Head of caudate nucleus (tissue), 42 donors: ENCODE measurements at regions not wholly inside any gene's neighbourhood (a gene's known extent, or its start where the extent isn't known, plus 50 kb on each side); places are given as distances from the start of the nearest gene placed in this dataset.

ENCODE experiments used
- DNase-seq, 42 donors: peaks; one replicate each; pipeline versions ENCODE4 v3.0.0 to v3.0.0-alpha.2; 2020 to 2021; ENCODE audit warnings: mixed read lengths in 7 of 42
- intact Hi-C: fragments of 100-400 bp; cut with DNase I; formaldehyde crosslinking; loops from one replicate; pipeline ENCODE4 v1.15.0; 2022

DNA sequence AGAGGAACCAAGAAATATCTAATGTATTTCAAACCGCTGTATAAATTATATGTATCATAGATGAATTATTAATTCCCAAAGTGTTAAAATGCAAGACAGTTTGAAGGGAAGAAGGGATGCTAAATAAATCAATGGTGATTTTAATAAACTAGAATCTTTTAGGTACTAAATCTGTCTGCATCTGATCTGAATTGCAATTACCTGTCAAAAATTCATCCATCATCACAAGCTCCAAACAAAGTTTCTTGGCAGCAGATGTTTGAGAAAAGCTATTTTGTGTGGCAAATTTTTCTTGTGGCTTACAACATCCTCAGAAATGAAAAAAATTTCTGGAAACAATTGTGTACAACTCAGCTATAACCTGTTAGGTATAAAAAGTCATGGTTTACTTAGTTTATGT, 816.0 kb upstream of the NDST4 start:
- DNase-seq: peak in 1 of 42 donors; percentile 8
- intact Hi-C loops: no loop called here

DNA sequence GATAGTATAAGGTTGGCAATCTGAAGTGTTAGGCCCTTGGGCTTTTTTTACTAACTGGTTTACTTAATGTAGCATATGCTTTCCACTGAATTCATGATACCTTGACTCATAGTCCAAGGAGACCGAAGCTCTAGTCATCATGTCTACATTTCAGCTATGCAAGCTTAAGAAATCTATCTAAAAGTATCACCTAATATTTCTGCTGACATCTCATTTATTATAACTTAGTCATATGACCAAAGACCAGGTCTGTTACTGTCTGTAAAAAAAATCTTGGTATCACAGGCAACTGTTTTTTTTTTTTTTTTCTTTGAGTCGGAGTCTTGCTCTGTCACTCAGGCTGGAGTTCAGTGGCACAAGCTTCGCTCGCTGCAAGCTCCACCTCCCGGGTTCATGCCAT, 814.0 kb upstream of the NDST4 start:
- intact Hi-C loops: no loop called here
- no peak for DNase-seq

DNA sequence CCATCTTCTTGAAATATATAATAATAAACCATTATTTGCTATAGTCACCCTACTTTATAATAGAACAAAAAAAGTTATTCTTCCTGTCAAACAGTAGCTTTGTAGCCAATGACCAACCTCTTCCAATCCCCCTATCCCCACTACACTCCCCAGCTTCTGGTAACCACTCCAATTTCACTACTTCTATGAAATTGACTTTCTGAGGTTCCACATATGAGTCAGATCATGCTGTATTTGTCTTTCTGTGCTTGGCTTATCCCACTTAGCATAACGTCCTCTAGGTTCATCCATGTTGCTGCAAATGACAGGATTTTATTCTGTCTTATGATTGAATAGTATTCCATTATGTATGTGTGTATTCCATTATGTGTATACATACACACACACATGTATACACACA, 809.7 kb upstream of the NDST4 start:
- intact Hi-C loops: no loop called here
- no peak for DNase-seq

DNA sequence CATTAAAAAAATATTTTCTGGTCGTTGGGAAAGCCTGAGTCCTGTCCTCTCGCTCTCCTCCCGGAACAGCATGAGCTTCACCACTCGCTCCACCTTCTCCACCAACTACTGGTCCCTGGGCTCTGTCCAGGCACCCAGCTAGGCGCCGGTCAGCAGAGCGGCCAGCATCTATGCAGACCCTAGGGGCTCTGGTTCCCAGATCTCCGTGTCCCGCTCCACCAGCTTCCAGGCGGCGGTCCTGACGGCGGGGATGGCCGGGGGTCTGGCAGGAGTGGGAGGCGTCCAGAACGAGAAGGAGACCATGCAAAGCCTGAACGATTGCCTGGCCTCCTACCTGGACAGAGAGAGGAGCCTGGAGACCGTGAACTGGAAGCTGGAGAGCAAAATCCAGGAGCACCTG, 807.2 kb upstream of the NDST4 start:
- intact Hi-C loops: no loop called here
- DNase-seq: no peak

DNA sequence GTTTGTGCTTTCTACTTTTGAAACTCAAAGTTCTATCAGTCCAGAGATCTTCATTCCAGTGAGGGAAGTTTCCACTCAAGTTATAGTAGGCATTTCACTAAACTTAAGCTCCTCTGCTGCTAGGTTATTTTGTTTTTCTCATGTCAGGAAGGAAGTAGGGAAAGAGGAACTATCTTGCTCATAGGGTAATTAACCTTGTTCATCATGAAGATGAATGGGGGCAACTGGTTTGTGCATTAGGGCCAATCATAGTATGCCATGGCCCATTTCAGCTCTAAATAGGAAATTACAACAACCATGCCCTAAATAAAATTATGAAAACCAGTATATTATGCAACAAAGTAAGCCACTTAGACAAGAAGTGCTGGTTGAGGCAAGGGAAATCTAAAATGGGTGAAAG, 804.7 kb upstream of the NDST4 start:
- intact Hi-C loops: no loop called here
- DNase-seq: no peak

DNA sequence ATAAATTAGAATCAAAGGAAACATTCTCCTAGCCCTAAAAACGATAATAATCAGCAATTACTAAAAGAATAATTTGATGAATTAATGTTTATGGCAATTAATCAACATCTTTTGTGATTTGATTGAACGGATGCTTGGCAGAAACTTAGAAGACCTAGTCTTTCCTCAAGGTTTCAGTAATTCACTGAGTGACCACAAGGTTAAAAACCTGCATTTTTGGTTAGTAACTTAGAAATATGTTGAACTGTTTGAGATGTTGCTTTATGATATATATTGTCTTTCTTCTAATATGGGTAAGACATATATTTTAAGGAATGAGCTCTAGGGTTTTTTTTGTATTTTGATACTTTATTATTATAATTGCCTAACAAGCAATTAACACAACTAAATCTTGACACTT, 793.0 kb upstream of the NDST4 start:
- intact Hi-C loops: no loop called here
- DNase-seq: no peak

DNA sequence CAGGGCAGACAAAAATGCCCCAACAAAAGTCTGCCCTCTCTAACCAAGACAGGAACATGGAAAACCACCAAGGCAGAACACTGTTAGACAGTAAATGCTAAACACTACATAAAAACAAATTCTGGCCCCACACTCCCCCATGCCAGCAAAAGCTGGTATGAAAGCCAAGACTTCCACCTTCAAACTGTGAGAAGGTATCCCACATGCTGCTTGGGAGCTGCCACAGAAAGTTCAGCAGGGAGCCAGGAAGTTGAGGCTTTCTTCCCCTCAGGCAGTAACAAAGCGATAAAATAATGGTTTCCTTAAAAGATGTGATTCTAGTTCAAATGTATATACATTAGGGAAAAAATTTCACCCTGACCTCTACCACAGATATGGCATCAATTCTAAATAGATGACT, 770.4 kb upstream of the NDST4 start:
- intact Hi-C loops: no loop called here
- DNase-seq: no peak

DNA sequence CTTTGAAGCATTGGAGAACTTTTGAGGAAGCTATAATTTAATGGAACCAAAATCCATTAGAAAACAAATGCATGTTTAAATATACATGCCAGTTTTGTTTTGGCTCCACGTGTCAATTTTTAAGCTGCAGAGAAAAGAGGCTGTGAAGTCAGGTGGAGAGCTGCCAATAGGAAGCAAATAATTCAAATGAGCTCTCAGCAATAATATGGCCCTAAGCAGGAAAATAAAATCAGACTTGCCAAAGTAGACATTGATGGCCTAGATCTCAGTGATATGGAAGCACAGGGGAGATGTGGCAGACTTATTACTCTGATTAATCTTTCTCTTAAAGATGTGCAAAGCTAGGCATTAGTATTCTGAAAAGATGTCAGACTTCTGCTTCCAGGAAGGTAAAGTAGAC, 769.8 kb upstream of the NDST4 start:
- no peak for DNase-seq

DNA sequence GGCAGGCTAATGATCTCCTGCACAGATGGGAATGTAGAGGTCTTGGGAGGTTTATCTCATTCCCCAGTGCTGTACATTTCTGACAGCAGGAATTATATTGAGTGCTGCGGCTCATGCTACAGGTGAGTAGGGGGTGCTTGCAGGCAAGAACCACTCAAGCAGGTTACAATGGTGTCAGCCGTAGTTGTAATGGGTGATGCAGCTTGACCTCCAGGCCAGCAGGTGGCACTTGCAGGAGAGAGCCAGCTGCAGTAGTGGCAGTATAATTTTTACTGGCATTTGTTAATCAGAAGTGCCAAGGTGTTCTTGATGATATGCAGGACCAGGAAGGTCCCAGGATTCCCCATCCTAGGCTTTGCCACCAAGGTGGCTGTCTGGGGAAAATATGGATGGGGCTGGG, 759.6 kb upstream of the NDST4 start:
- intact Hi-C loops: no loop called here

More for the DNA sequence above, 769.8 kb upstream of the NDST4 start:
- intact Hi-C loops: no loop called here

DNA sequence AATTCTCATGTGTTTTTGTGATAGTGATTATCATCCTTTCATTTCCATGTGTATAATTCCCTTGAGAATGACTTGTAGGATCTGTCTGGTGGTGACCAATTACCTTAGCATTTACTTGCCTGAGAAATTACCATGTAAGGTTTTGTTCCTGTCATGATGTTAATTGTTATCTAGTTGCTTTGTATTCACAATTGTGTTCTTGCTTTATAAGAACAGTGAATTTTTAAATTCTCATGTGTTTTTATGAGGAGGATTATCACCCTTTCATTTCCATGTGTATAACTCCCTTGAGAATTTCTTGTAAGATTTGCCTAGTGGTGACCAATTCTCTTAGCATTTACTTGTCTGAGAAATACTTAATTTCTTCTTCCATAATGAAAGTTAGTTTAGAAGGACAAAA, 758.2 kb upstream of the NDST4 start:
- intact Hi-C loops: no loop called here
- DNase-seq: no peak

More for the DNA sequence above, 759.6 kb upstream of the NDST4 start:
- DNase-seq: no peak

DNA sequence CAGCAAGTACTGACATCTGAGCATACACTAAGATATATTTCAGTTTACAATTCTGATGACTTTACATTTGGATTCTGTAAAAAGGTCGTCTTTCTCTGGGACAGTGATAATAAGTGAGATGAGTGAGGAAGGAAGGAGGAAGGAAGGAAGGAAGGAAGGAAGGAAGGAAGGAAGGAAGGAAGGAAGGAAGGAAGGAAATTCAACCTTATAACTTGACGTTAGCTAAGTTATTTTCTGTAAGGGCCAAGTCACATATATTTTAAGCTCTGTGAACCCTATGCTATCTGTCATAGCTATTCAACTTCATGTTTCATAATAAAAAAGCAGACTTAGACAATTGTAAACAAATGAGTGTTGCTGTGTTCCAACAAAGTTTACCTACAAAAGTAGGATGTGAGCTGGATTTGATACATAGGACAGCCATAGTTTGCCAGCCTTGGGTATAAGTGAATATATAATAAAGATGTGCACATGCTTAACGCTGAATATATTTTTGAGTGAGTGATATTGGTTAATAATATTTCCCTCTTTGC, 753.0 kb upstream of the NDST4 start:
- intact Hi-C loops: no loop called here
- DNase-seq: no peak

DNA sequence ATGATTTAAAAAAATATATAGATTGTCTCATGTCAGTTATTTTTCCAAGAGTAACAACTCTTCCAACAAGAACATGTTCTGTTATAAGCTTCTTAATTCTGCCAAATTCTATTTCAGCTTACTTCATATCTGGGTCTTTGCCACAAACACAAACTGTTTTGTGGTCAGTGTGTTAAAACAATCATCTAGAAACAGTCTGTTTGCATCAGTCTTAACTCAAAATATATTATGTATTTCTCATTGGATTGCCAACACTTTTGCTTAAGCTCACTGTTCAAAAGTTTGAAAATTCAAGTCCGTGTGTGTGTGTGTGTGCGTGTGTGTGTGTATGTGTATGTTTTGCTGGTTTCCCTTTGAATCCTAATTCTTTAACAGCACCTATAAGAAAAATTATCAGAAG, 752.3 kb upstream of the NDST4 start:
- DNase-seq: no peak
- intact Hi-C loops: no loop called here

DNA sequence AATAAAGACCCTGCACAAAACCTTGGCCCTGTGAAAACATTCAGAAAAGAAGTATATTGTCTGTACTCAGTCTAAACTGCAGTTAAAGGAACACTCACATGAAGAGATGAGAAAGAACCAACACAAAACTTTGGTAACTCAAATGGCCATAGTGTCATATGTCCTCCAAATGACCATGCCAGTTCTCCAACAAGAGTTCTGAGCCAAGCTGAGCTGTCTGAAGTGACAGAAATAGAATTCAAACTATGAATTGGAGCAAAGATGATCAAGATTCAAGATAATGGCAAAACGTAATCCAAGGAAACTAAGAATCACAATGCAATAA, 739.3 kb upstream of the NDST4 start:
- intact Hi-C loops: loop anchor here (10.0 kb wide), 1 partner anchor 1068 kb away; no protein-coding TSS in a partner anchor
- DNase-seq: no peak

DNA sequence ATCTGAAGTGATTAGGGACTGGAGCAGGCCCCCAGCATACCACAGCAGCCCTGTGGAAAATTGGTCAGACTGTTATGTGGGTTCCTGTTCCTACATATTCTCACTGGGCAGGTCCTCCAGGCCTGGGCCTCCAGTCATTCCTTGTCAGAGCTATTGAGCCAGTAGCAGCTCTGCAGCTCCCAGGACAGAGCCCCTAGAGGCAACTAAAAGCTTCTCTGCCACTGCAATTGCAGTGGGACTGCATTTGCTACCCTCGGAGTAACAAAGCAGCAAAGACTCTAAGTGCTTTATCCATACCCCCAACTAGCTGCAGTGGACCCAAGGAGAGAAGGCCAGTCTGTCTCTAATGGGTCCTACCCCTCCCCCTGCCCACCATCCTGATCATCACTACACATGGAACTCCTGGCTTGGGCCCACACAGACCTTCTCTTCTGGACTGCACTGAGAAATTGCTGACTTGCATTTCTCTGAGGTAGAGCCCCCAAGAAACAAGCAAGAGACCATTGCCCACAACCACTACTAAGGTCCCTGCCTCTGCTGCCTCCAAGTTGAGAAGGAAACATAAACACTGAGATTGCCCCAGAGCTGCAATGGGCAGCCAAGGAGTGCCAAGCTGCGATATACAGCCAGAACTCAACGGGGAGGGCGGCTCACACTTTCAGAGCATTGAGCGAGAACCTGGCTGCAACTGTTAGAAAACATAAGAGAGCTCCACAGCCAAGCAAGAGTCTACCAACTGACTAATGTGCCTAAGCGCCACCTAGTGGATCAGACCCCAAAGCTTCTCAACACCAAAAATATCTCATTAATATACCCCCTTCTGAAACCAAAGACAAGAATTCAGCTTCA, 738.7 kb upstream of the NDST4 start:
- intact Hi-C loops: loop anchor here (10.0 kb wide), 1 partner anchor 1067 kb away; no protein-coding TSS in a partner anchor

DNA sequence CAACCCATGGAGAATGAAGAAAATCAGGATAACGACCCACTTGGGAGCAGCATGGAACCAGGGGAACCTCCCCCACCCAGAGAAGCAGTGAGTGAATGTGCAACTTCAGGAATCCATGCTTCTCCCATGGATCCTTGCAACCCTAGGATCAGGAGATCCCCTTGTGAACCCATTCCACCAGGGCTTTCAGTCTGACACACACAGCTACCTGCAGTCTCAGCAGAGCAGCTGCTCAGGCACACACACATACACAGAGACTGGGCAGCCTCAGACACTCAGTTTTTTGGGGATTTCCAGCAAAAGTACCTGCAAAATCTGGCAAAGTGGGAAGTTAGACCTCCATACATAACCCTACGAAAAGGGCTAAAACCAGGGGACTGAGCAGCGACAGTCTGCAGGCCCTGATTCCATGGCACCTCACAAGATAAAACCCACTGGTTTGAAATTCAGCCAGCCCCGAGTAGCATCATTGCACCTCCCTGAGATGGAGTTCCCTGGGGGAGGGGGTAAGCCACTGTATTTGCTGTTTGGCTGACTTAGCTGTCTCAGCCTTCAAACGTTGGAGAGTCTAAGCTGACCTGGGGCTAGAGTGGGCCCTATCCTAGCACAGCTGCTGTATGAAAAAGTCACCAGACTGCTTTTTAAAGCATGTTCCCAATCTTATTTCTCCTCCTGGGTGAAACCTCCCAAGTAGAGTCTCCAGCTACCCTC, 737.5 kb upstream of the NDST4 start:
- intact Hi-C loops: loop anchor here (10.0 kb wide), 1 partner anchor 1066 kb away; no protein-coding TSS in a partner anchor
- no peak for DNase-seq

More for the DNA sequence above, 738.7 kb upstream of the NDST4 start:
- peak in 35 of 42 donors; percentile 9 to 75 (median 32) for DNase-seq

DNA sequence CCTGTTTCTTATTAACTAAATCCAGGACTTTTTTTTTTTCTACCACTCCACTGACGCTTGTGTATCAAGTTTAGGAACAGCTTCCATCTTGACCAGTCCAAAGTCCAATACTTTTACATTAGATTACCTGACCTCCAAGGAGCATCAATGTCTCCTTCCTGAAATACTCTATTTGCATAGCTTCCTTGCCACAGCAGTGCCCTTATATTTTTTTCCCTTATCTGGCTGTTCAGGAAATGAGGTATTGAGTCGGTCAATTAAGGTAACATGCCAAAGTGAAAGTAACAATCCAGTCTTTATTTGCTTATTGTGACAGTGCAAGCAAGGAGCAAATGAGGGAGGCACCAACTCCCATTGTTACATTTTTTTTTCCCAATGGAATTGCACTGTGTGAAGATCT, 730.8 kb upstream of the NDST4 start:
- intact Hi-C loops: no loop called here
- DNase-seq: no peak

DNA sequence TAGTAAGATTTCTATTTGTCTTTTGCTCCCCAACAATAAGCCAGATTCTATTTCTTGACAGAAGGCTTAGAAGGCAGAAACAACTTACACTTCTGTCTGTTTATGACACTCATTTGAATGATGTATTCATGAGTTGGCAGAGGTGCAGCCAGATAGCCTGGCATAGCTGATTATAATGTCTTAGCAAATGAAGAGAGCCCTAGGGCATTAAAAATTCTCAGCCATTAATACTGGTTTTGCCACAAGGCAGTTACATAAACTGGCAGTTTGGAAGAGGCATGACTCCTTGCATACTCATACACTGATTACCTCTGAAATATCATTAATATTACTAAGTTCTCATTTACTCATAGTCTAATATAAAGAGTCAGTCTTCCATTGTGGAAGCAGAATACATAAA, 728.5 kb upstream of the NDST4 start:
- intact Hi-C loops: no loop called here
- no peak for DNase-seq

DNA sequence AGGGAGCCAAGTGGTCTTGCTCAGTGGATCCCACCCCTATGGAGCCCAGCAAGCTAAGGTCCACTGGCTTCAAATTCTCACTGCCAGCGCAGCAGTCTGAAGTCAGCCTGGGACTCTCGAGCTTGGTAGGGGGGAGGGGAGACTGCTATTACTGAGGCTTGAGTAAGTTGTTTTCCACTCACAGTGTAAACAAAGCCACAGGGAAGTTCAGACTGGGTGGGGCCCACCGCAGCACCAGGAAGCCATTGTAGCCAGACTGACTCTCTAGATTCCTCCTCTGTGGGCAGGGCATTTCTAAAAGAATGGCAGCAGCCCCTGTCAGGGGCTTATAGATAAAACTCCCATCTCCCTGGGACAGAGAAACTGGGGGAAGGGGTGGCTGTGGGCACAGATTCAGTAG, 721.0 kb upstream of the NDST4 start:
- intact Hi-C loops: no loop called here
- no peak for DNase-seq

DNA sequence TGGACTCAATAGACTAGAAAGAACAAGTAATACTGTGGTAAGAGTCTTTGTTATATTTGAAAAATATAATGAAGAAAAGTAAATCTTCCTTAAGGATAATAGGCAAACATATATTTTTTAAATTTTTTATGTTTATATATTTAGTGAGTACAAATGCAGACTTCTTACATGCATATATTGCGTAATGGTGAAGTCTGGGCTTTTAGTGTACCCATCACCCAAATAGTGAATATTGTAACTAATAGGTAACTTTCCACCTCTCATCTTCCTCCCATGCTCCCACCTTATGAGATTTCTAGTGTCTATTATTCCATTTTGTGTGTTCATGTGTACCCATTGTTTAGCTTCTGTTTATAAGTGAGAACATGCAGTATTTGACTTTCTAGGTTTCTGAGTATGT, 711.2 kb upstream of the NDST4 start:
- intact Hi-C loops: no loop called here
- no peak for DNase-seq

DNA sequence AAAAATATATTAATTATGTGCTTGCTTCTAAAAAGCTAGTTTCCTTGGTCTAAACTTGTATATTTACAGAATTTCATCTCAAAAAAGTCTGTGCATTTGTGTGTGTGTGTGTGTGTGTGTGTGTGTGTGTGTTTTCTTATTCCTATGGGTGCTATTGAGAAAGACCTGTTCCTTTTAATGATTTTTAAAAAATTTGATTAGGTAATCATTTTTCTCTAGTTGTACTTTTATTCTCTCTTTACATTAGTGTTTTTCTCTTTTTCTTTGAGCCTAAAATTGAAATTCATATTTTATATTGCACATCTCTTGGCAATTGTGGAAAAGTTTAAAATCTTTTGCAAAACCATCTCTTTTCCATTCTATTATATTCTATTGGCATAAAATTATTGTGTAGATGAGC, 690.4 kb upstream of the NDST4 start:
- intact Hi-C loops: no loop called here
- DNase-seq: no peak

DNA sequence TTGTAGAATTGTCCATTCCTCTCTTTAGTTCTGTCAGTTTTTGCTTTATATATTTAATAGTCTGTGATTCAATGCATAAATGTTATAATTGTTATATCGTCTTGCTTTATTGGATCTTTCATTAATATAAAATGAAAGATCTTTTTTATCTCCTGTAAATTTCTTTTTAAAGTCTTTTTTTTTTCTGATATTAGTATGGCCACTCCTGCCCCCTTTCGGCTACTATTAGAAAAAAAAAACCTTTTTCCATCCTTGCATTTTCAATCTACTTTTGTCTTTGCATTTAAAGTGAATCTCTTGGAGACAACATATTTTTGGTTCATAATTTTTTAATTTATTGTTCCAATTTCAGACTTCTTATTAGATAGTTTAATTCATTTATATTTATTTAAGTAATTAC, 677.4 kb upstream of the NDST4 start:
- DNase-seq: no peak
- intact Hi-C loops: no loop called here
